ENCODE measurements at regions not wholly inside any gene's neighbourhood (a gene's known extent, or its start where the extent isn't known, plus 50 kb on each side); places are given as distances from the start of the nearest gene placed in this dataset.

GRCh38 chr6:160895562-160895961, 96.0 kb upstream of the MAP3K4 start:
- H3K4me1 ChIP-seq (replicated peaks in 1 of 2): peaks cover 0 to 10% of the 10 kb centered on the region in 2 donors
- TF ChIP-seq POLR2A (IDR thresholded peaks at IDR 0.05): no peak
- no peak for TF ChIP-seq CTCF (IDR thresholded peaks at IDR 0.05)
- H3K27ac ChIP-seq: no peak overlapping the region
- H3K36me3 ChIP-seq (replicated peaks in 1 of 2): no peaks in the 10 kb centered on the region
- DNase-seq: no peak
- H3K9me3 ChIP-seq (replicated peaks in 1 of 3): no peaks in the 10 kb centered on the region
- intact Hi-C loops (cut with DNase I): no loop called here
- no peak overlapping the region for H3K4me3 ChIP-seq
- H3K27me3 ChIP-seq: no peaks in the 10 kb centered on the region

GRCh38 chr6:160899671-160900430, 91.7 kb upstream of the MAP3K4 start:
- DNase-seq: no peak
- TF ChIP-seq POLR2A (IDR thresholded peaks at IDR 0.05) (no peak), CTCF (IDR thresholded peaks at IDR 0.05) (no peak)
- Histone ChIP-seq H3K36me3 (replicated peaks in 1 of 2) (no peaks in the 10 kb centered on the region), H3K9me3 (replicated peaks in 1 of 3) (no peaks in the 10 kb centered on the region), H3K27me3 (no peaks in the 10 kb centered on the region), H3K4me1 (replicated peaks in 1 of 2) (no peaks in the 10 kb centered on the region), H3K4me3 (no peak overlapping the region), H3K27ac (no peak overlapping the region)
- intact Hi-C loops (cut with DNase I): no loop called here
- WGBS, 4 donors: 72 to 86% (median 81%) methylated on average over 3 to 6 of the region's 6 CpGs

GRCh38 chr6:160911949-160912348, 79.6 kb upstream of the MAP3K4 start:
- 79 to 98% (median 88%) methylated on average over 4 to 5 of the region's 5 CpGs for WGBS, 4 donors
- Histone ChIP-seq H3K27ac (no peak overlapping the region), H3K27me3 (no peaks in the 10 kb centered on the region), H3K36me3 (replicated peaks in 1 of 2) (no peaks in the 10 kb centered on the region), H3K4me3 (no peak overlapping the region), H3K4me1 (replicated peaks in 1 of 2) (no peaks in the 10 kb centered on the region), H3K9me3 (replicated peaks in 1 of 3) (peaks cover 0 to 8% (median 0%) of the 10 kb centered on the region in 3 donors)
- intact Hi-C loops (cut with DNase I): no loop called here
- TF ChIP-seq CTCF (IDR thresholded peaks at IDR 0.05) (no peak), POLR2A (IDR thresholded peaks at IDR 0.05) (no peak)
- no peak for DNase-seq

GRCh38 chr6:160912411-160912810, 79.2 kb upstream of the MAP3K4 start:
- Histone ChIP-seq H3K27ac (no peak overlapping the region), H3K27me3 (no peaks in the 10 kb centered on the region), H3K4me1 (replicated peaks in 1 of 2) (no peaks in the 10 kb centered on the region), H3K9me3 (replicated peaks in 1 of 3) (peaks cover 0 to 8% (median 0%) of the 10 kb centered on the region in 3 donors), H3K4me3 (no peak overlapping the region), H3K36me3 (replicated peaks in 1 of 2) (no peaks in the 10 kb centered on the region)
- DNase-seq: no peak
- intact Hi-C loops (cut with DNase I): no loop called here
- 78 to 89% (median 82%) methylated on average over 6 of the region's 6 CpGs for WGBS, 4 donors
- no peak for TF ChIP-seq POLR2A (IDR thresholded peaks at IDR 0.05)
- TF ChIP-seq CTCF (IDR thresholded peaks at IDR 0.05): no peak
